ENCODE measurements at regions not wholly inside any gene's neighbourhood (a gene's known extent, or its start where the extent isn't known, plus 50 kb on each side); places are given as distances from the start of the nearest gene placed in this dataset.

DNA sequence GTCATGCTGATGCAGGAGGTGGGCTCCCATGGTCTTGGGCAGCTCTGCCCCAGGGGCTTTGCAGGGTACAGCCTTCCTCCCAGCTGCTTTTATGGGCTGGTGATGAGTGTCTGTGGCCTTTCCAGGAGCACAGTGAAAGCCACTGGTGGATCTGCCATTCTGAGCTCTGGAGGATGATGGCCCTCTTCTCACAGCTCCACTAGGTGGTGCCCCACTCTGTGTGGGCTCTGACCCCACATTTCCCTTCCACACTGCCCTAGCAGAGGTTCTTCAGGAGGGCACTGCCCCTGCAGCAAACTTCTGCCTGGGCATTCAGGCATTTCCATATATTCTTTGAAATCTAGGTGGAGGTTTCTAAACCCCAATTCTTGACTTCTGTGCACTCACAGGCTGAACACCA, 1188.6 kb downstream of the MRPL39 start:
- TF ChIP-seq, protein P1, sequence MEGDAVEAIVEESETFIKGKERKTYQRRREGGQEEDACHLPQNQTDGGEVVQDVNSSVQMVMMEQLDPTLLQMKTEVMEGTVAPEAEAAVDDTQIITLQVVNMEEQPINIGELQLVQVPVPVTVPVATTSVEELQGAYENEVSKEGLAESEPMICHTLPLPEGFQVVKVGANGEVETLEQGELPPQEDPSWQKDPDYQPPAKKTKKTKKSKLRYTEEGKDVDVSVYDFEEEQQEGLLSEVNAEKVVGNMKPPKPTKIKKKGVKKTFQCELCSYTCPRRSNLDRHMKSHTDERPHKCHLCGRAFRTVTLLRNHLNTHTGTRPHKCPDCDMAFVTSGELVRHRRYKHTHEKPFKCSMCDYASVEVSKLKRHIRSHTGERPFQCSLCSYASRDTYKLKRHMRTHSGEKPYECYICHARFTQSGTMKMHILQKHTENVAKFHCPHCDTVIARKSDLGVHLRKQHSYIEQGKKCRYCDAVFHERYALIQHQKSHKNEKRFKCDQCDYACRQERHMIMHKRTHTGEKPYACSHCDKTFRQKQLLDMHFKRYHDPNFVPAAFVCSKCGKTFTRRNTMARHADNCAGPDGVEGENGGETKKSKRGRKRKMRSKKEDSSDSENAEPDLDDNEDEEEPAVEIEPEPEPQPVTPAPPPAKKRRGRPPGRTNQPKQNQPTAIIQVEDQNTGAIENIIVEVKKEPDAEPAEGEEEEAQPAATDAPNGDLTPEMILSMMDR (IDR thresholded peaks at IDR 0.05), result no peak
- Histone ChIP-seq H3K27ac (no peak overlapping the region), H3K4me1 (ENCODE audit: control insufficient read depth in 1 of 2, low read depth in 2 of 2) (no peaks in the 10 kb centered on the region), H3K27me3 (replicated peaks; ENCODE audit: insufficient read depth) (no peaks in the 10 kb centered on the region), H3K9me3 (peaks cover 9% of the 10 kb centered on the region), H3K36me3 (no peaks in the 10 kb centered on the region), H3K4me3 (no peak overlapping the region)
- DNase-seq (ENCODE audit: low spot score), result no peak
- ATAC-seq (ENCODE audit: insufficient number of reproducible peaks, low FRiP score, low read depth), result no peak

DNA sequence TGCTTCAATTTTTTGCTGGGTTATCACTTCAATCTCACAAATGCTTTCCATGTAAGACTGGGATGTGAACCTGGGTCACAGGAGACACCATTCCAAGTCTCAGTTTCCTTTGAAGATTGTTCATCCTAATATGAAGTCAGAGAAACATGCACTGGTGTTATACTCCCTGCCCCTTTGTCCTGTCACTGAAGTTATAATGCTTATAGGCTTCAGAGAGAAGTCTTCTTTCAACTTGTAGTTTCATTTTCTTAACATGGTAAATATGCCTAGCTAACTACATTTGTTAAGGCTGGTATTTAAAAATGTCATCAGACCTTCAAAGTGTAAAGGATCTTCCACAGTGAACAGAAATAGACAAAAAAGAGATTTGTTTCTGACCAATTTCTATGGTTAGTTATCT, 1195.9 kb downstream of the MRPL39 start:
- no peaks in the 10 kb centered on the region for H3K9me3 ChIP-seq
- H3K27me3 ChIP-seq (replicated peaks; ENCODE audit: insufficient read depth), result no peaks in the 10 kb centered on the region
- no peak overlapping the region for H3K27ac ChIP-seq
- no peak for DNase-seq (ENCODE audit: low spot score)
- no peak for ATAC-seq (ENCODE audit: insufficient number of reproducible peaks, low FRiP score, low read depth)
- H3K4me3 ChIP-seq, result no peak overlapping the region
- TF ChIP-seq, protein P1 (IDR thresholded peaks at IDR 0.05), result no peak
- no peaks in the 10 kb centered on the region for H3K4me1 ChIP-seq (ENCODE audit: control insufficient read depth in 1 of 2, low read depth in 2 of 2)
- no peaks in the 10 kb centered on the region for H3K36me3 ChIP-seq

DNA sequence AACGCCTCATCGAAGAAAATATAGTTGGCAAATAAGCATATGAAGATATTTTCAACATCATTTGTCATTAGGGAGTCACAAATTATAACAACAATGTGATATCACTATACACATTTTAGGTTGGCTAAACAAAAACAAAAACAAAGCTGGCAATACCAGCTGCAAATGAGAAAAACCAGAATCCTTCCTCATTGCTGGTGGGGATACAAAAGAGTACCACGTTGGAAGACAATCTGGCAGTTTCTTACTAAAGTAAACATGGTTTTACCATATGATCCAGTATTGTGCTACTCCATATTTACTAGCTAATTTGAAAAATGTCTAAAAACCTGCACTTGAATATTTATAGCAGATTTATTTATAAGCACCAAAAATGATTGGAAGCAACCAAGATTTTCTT, 1204.1 kb downstream of the MRPL39 start:
- Histone ChIP-seq H3K4me1 (ENCODE audit: control insufficient read depth in 1 of 2, low read depth in 2 of 2) (no peaks in the 10 kb centered on the region), H3K27ac (no peak overlapping the region), H3K36me3 (no peaks in the 10 kb centered on the region), H3K27me3 (replicated peaks; ENCODE audit: insufficient read depth) (no peaks in the 10 kb centered on the region), H3K4me3 (no peak overlapping the region), H3K9me3 (no peaks in the 10 kb centered on the region)
- ATAC-seq (ENCODE audit: insufficient number of reproducible peaks, low FRiP score, low read depth) (no peak), DNase-seq (ENCODE audit: low spot score) (no peak)
- TF ChIP-seq, protein P1 (IDR thresholded peaks at IDR 0.05), result no peak

- no peaks in the 10 kb centered on the region for H3K27me3 ChIP-seq (replicated peaks; ENCODE audit: insufficient read depth)
- H3K36me3 ChIP-seq, result no peaks in the 10 kb centered on the region
- H3K9me3 ChIP-seq, result no peaks in the 10 kb centered on the region
- H3K27ac ChIP-seq, result no peak overlapping the region
- TF ChIP-seq, protein P1 (IDR thresholded peaks at IDR 0.05), result no peak
- no peak overlapping the region for H3K4me3 ChIP-seq
- DNase-seq (ENCODE audit: low spot score), result no peak
- no peak for ATAC-seq (ENCODE audit: insufficient number of reproducible peaks, low FRiP score, low read depth)
- H3K4me1 ChIP-seq (ENCODE audit: control insufficient read depth in 1 of 2, low read depth in 2 of 2), result no peaks in the 10 kb centered on the region
Measured at GRCh38 chr21:24395320-24395923, 1211.9 kb downstream of the MRPL39 start.

- no peaks in the 10 kb centered on the region for H3K4me1 ChIP-seq (ENCODE audit: control insufficient read depth in 1 of 2, low read depth in 2 of 2)
- H3K27me3 ChIP-seq (replicated peaks; ENCODE audit: insufficient read depth), result no peaks in the 10 kb centered on the region
- no peaks in the 10 kb centered on the region for H3K36me3 ChIP-seq
- no peak overlapping the region for H3K4me3 ChIP-seq
- no peak overlapping the region for H3K27ac ChIP-seq
- no peaks in the 10 kb centered on the region for H3K9me3 ChIP-seq
- TF ChIP-seq, protein P1 (IDR thresholded peaks at IDR 0.05), result no peak
- DNase-seq (ENCODE audit: low spot score), result no peak
- no peak for ATAC-seq (ENCODE audit: insufficient number of reproducible peaks, low FRiP score, low read depth)
Measured at GRCh38 chr21:24375201-24375600, 1232.1 kb downstream of the MRPL39 start.
